CD4-positive, alpha-beta T cell treated with Interleukin-15 for 4 hours (primary cell): ENCODE measurements at regions not wholly inside any gene's neighbourhood (a gene's known extent, or its start where the extent isn't known, plus 50 kb on each side); places are given as distances from the start of the nearest gene placed in this dataset.
"Not testable (repeated sequence)": the region's sequence is repeated elsewhere in the genome, so short reads cannot be mapped to it uniquely, and the experiment has no call there.

Source experiments
- DNase-seq: peaks from one replicate; pipeline ENCODE4 v3.0.0-alpha.2; 2020; ENCODE audit warnings: low spot score

DNA sequence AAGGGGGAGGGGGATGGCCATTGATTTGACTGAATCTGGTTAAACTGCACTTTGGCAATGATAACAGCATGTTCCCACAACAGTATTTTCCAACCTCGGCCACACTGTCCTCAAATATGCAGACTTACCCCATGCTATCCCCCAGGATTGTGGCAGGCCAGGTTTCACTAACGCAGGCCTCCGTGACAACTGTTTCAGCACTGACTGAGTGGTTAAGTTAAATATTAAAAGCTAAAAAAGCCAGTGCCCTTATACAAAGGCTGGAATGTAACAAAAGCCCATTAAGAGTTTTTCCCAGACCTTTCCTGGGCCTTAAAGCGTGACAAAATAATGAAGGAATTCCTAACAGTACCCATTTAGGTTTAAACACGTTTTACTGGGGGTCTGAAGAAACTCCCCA lies 202.9 kb downstream of the USP25 start:
- no peak for DNase-seq

DNA sequence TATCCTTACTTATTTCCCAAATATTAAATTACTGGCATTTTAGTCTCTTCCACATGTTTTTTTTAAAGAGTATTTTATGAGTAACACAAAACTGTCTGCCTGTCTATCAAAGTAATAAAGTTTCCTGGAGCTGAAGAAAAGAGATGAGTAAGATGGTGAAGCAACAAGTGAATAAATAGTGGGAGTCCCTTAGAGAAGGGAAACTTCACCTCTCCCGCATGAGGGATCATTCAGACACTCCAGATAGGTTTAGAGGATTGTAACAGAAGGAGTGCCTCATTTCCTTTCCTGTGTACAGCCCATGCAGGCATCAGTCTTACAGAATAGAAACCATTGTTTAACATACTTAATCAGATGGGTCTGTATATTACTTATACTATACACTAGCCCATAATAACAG lies 205.7 kb downstream of the USP25 start:
- DNase-seq, result no peak

DNA sequence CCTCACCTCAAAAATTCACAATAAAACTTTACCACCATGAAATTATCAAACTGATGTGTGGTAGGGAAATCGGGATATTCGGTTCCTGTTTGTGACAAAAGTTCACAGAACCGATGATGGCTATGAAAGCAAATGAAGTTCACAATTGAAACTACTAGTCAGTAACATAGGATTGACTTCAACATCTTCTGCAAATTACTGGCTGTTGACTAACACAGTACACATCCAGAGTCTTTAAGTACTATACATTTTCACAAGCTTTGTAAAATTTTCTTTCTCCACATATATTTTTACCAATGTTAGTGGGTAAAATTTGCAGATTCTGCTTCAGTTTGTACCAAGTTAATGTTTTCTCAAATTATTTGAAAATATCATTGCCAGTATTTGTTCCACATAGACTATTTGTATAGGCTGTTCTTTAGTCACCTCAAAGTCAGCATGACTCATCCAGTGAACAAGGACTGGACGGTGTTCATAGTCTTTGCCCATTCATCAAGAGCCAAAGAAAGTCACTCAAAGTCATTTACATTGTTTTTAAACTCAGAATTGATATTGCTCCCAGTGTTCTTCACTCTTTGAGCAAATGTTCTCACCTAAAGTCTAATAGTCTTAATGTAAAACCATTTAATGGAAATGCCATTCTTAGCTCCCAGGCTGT lies 213.4 kb downstream of the USP25 start:
- DNase-seq, result no peak

DNA sequence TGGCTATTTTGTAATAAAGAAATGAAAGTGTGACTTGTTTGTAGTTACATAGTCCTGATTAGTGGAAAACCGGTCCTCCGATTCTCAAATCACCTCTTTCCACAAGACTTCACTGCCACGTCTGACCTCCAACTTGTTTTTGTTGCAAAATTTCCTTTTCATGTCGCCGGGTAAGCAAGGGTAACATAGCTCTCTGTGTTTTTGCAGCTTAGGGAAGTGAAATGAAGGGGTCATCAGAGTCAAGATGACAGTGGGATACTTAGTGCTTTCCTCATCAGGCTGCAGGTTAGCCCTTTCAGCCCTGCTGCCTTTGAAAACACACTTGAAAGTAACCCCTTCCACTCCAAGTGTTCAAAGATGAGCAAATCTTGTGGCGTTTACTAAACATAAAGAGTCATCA lies 217.9 kb downstream of the USP25 start:
- no peak for DNase-seq

DNA sequence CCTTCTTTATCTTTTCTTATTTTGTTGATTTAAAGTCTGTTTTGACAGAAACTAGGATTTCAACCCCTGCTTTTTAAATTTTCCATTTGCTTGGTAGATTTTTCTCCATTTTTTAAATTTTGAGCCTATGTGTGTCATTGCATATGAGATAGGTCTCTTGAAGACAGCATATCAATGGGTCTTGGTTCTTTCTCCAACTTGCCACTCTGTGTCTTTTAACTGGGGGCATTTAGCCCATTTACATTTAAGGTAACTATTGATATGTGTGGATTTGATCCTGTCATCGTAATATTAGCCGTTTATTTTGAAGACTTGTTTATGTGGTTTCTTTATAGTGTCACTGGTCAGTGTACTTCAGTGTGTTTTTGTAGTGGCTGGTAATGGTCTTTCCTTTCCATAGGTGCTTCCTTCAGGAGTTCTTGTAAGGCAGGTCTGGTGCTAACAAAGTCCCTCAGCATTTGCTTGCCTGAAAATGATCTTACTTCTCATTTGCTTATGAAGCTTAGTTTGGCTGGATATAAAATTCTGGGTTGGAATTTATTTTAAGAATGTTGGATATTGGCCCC lies 223.9 kb downstream of the USP25 start:
- no peak for DNase-seq

DNA sequence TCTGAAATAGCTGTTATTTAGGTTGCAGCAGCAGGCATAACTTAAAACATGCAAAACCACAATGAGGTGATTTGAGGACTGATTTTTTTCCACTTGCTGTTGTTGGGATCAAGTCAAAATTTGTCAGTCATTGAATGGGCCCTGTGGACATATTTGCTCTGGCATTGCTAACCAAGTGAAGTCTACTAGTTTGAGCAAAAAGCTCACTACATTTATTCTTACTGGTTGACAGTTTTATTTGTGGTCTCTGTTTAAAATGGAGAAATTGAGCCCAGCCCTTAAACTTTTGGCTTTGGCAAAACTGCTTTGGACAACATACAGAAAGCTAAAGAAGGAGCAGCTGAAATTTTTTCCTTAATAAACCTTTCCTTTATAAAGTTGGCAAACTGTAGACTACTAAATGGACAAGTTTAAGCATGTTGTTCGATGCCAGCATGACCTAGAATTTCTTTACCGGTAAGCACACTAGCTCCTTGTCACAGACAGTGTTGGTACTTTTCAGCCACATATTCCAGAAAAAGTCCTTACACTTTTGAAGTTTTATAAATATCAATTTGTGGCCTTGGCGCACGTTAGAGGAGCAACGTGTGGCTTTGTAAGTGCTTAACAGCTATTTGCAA lies 234.6 kb downstream of the USP25 start:
- no peak for DNase-seq

DNA sequence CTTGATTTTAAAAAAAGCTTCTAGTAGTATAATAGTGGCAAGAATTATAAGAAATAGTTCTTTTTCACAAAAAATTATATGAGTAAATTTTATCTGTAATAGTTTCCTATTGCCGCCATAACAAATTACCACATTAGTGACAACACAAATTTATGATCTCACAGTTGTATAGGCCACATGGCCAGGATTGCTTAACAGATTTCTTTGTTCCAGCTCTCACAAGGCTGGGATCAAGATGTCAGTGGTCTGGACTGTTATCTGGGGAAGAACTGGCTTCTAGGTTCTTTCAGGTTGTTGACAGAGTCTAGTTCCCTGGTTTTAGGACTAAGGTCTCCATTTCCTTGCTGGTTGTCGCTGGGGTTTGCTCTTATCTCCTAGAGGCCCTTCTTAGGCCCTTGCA lies 236.4 kb downstream of the USP25 start:
- DNase-seq, result no peak

DNA sequence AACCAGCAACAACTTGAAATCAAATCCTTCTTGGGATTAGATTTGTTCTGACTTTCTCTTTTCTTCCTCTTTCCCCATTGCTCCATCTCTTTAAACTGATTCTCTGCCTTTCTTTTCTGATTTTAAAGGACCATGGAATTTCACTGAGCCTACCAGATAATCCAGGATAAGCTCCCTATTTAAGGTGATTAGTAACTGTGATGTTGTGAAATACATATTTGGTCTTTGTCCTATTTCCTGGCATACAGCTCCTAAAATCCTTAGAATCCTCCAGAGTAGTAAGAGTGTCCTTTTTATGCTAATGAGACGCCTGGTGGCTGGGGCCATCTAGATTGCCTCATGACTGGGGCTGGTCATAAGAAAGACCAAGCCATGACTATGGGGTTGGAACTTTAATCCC lies 236.9 kb downstream of the USP25 start:
- DNase-seq, result no peak

DNA sequence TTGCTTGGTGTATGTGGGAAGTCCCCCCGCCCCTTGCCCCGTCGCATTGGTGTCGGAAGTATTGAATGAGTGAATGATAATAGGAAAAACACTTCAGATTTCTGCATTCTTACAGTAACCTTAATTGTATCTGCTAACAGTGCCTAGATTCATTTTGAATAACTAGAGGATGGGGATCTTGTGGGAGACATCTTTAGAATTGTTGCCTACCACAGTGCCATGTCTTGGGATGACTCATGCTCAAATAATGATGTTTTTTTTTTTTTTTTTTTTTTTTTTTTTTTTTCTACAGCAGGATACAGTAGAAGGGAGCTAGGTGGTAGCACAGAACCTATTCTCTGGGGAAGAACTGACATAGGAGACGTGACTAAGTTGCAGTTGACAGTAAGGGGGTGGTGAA lies 237.9 kb downstream of the USP25 start:
- no peak for DNase-seq

DNA sequence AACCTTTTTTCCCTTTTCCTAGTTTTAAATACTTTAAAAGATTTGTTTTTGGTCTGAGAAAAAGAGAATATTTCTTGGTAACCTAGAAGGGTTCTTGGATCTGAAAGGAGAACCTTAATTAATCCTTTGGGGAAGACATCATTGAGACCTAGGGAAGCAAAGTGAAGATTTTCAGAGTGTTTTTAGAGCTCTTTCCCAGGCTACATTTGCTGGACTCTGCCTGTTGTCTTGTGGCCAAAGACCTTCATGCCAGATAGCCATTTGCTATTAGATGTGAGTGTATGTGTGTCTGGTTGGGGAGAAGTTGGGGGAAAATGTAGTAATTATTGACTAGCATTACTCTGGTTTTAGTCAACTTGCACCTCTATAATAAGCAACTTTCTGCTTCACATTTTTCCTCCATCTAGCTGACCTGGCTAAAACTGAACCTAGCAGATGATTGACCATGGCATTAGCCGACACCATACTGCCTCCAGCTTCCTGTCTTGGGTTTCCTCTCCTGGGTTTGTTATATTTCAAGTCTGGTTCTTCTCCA lies 239.1 kb downstream of the USP25 start:
- DNase-seq, result no peak

DNA sequence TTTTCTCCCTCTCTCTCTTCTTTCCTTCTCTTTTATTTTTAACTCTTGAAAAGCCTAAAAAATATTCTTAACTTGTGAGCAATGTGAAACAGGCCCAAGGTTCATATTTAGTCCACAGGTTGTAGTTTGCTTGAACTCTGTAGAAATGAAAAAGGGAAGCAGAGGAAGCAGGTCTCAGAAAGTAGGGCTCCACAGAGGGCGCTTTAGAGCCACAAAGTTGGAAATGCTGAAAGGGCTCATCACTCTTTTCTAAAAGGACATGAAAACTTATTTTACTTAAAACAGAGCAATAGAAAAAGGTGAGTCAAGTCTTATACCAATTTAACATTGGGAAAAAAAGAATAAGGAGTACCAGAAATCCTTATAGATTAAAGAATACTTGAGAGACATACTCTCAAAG lies 247.0 kb downstream of the USP25 start:
- DNase-seq, result no peak

DNA sequence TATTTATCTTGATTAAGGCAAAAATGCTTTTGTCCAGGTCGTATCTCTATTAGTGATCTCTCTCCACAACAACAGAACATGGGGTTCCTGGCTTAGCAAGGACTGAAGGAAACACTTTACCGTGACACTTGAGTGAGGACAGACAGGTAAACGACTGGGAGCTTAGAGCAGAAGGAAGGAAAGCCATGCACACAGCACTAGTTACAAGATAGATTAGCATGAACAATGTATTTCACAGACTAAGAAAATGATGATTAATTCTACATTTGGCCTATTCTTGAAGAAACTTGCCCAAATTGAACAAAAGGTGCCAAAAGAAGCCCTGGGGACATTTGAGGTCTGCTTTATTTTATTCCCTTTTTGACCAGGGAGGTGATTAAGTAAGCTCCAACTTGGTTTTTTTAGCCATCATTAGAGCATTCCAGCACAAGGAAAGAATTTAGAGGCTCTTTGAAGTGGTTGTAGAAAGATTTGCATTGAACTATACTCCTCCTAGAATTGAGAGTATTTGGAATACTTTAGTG lies 248.5 kb downstream of the USP25 start:
- no peak for DNase-seq

DNA sequence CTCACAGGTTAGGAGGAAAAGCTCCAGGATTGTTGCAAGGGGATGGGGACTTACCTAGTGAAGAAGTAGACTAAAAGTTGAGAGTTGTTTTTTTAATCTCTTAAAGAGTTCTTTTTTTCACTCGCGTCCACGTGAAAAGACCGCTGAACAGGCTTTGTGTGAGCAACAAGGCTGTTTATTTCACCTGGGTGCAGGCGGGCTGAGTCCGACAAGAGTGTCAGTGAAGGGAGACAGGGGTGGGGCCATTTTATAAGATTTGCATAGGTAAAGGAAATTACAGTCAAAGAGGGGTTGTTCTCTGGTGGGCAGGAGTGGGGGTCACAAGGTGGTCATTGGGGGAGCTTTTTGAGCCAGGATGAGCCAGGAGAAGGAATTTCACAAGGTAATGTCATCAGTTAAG lies 249.7 kb downstream of the USP25 start:
- not testable (repeated sequence) for DNase-seq

DNA sequence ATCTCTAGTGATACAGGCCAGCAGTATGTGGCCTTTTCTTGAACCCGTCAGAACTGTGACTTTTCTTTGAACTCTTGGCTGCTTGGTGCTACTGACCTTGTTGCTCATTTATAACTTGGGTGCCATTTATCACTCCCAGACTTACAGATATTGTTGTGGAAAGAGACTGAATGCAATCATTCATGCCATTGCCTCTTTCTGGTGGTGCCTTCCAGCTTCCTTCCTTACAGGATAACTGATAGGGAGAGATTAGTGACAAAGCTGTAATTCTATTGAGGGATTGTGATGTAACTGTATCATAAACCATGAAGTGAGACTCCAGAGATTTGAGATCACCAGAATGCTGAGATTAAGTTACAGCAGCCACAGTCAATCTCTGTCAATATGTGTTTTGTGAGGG lies 256.5 kb downstream of the USP25 start:
- DNase-seq, result no peak

DNA sequence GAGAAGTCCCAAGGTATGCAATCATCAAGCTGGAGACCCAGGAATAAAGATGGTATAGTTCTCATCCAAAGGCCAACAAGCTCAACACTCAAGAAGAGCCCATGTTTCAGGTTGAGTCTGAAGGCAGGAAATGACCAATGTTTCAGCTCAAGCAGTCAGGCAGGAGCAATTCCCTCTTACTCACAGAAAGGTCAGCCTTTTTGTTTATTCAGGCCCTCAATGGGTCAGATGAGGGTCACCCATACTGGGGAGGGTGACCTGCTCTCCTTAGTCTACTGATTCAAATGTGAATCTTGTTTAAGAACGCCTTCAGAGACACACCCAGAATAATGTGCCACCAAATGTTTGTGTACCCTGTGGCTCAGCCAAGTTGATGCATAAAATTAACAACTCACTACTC lies 262.4 kb downstream of the USP25 start:
- DNase-seq, result no peak

DNA sequence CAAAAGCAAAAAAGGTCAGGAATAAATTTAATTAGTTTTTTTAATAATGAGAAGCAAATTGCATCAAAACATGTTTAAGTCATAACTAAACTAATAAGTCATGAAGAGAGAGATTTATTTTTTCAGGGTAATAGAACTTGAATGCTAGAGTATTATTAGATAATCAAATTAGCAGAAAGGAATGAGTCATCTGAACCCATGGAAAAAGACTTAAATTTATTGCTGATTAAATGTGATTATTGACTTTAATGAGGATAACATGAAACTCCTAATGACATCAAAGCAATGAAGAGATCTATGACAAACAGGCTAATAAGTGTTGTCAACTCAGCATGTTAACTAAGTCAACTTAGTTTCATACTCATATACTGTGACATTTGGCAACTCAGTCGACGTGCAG lies 264.2 kb downstream of the USP25 start:
- no peak for DNase-seq

DNA sequence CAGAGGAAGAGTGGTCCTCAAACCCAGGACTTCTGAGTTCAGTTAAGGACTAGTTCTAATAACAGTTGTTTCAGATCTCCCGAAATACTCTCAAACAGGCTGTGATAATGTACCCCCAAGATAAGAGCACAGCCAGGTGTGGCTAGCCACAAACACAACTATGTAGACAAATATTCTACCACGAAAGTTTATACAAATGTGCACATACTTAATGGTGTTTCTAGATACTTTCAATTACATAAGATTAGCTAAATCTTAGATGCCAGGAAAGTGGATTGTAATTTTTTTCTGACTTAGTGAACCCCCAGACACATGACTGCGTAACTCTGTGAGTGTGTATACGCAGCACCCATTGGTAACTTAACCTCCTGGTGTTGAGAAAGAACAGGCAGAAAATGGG lies 270.0 kb downstream of the USP25 start:
- DNase-seq, result no peak

DNA sequence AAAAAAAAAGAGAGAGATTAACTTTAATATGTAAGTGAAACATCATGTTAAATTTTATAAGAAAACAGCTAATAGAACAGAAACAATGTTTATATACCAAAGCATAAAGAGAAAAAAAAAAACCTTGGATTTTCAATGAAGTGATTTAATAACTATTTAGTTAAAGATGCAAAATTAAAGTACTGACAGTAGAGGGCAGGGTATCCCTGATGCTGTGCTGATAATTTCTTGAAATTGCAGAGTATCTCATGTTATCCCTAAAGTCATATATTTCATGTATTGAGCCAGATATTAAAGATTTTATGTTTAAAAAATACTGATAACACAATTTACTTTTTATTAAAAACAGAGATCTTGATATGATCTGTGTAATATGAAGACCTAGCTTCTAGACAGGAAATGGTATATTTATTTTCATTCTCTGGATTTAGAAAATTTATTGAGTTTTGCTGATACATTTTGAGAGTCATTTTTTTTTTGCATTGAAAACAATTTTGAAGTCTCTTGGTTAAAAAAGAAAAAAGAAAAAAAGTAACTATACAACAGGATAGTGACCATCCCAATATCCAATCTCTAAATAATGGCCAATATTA lies 273.2 kb downstream of the USP25 start:
- DNase-seq, result no peak

DNA sequence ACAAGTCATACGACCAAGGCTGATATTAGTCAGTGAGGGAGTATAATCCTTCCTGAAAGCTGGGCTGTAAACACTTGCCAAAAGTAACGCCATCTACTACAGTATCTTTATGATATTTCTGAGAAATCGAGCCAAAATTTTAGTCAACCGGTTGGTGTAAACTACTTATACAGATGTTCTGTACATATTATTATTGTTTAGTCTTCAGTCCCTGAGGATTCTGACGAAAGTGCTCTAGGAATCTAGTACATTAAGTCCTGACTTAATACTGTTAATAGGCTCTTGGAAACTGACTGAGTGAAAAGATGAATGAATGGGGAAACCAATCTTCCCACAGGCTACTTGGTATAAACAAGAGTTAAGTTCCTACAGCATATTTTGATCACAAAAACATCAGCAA lies 274.3 kb downstream of the USP25 start:
- DNase-seq, result no peak

DNA sequence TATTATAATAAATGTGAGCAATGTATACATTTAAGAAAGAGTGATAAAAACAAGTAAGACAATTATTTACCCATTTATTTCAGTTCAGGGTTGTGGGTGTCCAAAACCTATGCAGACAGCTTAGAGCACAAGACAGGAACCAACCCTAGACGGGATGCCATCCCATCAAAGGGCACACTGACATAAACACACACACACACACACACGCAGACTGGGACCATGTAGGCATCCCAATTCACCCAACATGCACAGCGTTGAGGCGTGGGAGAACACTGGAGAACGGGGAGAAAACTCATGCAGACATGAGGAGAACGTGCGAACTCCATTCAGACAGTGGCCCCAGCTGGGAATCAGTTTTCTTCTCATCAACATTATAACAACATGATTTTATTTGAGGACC lies 274.7 kb downstream of the USP25 start:
- DNase-seq, result no peak

DNA sequence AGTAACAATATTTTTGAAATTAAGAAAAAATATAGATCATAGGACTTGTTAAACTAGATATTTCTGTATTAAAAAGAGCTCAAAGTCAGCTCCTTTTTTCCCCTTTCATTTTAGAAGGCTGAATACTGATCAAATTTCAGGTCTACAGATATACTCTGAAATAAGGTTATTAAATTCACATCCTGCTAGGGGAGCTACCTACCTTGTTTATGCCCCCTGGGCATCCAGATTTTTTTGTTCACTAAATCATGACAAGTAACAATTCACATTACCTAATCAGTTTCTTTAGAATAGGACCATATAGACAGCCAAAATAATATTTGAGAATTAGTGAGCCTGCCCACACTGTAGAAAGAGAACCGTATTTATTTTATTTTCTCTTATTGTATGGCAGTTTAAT lies 276.2 kb downstream of the USP25 start:
- DNase-seq, result no peak

DNA sequence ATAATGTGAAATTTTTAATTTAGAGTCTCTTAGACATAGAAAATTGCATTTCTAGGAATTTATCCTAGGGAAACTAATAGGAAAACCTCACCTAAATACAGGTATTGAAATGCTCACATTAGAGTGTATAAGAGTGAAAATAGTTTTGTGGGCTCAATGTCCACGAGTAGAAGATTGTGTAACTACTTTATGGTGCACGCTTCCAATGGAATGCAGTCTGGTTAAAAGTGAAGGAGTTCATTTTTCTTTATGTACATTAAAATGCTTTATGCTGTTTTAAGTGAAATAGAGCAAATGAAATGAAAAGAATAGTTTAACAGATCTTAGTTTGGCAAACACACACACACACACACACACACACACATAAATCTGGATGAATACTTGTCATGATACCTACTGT lies 278.2 kb downstream of the USP25 start:
- DNase-seq, result no peak

DNA sequence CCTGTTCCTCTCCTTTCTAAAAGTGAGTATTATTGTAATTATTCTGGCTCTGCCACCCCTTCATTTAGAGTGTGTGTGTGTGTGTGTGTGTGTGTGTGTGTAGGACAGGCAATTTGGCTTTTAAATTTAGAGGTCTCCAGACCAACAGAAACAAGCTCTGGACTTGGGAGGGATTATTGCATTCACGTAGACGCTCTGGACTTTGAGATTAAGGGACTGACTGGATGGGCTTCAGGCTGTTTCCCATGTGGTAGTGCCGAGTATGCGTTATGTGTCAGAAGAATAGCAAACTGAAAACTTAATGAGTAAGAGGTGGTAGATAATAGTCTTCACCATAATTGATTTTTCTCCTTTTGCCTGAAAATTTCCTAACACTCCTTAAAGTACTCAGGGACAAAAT lies 281.9 kb downstream of the USP25 start:
- no peak for DNase-seq
